SK-N-MC (cell line): ENCODE measurements at regions not wholly inside any gene's neighbourhood (a gene's known extent, or its start where the extent isn't known, plus 50 kb on each side); places are given as distances from the start of the nearest gene placed in this dataset.

Experiments used
- EZH2 ChIP-seq: fragments of 200-600 bp; sonication (generic); IDR thresholded peaks from one replicate; pipeline ENCODE4 v1.6.1; 2017; ENCODE audit warnings: antibody characterized with exemption
- FOXP2 ChIP-seq: optimal IDR thresholded peaks from 2 replicates; pipeline ENCODE3; 2011; ENCODE audit warnings: mild to moderate bottlenecking, moderate library complexity; ENCODE audit not compliant: insufficient read depth; ENCODE audit errors: extremely low read length, control extremely low read depth
- POLR2AphosphoS5 ChIP-seq: IDR thresholded peaks from 2 replicates; pipeline ENCODE4 v1.6.1; 2012; ENCODE audit warnings: mild to moderate bottlenecking, low read depth, low read length, borderline replicate concordance

DNA sequence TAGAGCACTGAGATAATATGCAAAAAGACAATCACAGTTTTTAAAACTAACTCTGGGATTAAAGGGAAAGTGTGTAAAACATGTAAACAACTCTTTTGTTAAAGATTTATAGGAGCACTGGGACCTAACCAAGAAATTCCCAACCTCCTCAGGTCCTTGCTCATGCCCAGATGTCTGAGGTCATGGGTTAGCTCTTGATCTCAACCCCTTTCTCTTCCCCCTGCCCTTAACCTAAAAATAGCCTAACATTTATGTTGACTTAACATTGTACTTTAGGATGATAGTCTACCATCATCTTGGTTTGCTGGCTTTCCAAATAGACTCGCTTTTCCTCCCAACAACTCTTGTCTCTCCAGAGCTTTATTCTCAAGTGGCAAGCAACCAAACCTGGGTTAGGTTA is 258.2 kb upstream of the FAT3 start:
- no peak for TF ChIP-seq EZH2
- no peak for TF ChIP-seq POLR2AphosphoS5
- no peak for TF ChIP-seq FOXP2
